Right forelimb (tissue), 1 donor: ENCODE measurements at regions not wholly inside any gene's neighbourhood (a gene's known extent, or its start where the extent isn't known, plus 50 kb on each side); places are given as distances from the start of the nearest gene placed in this dataset.

Experiments
- DNase-seq: peaks from one replicate; pipeline ENCODE4 v3.0.0-alpha.2; 2018

GRCh38 chr14:97410667-97411620 is 613.8 kb downstream of the VRK1 start:
- no peak for DNase-seq

- DNase-seq = no peak
Observed at GRCh38 chr14:97411938-97412612, 614.9 kb downstream of the VRK1 start.

DNA sequence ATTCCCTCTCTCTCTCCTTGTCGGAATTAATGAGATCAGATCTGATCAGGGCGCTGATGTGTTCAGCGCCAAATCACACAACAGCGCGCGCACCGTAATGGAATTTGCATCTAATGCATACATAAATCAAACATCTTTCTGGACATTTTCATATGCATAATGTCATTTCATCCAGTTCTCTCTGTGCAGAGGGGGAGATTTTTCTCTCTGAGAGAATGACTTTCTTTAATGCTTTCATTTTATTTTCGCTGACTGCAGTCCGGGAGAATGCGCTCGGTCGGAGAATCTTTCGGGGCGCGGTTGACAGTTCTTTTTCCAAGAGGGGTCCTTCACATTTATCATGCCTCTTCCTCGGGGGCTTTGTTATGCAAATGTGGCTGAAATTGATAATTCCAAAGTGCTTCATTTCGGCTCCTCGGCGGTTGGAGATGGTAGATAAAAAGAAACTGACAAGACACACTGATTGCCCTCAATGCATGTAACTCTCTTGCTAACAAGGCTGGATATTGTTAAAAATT is 615.9 kb downstream of the VRK1 start:
- DNase-seq = no peak

DNA sequence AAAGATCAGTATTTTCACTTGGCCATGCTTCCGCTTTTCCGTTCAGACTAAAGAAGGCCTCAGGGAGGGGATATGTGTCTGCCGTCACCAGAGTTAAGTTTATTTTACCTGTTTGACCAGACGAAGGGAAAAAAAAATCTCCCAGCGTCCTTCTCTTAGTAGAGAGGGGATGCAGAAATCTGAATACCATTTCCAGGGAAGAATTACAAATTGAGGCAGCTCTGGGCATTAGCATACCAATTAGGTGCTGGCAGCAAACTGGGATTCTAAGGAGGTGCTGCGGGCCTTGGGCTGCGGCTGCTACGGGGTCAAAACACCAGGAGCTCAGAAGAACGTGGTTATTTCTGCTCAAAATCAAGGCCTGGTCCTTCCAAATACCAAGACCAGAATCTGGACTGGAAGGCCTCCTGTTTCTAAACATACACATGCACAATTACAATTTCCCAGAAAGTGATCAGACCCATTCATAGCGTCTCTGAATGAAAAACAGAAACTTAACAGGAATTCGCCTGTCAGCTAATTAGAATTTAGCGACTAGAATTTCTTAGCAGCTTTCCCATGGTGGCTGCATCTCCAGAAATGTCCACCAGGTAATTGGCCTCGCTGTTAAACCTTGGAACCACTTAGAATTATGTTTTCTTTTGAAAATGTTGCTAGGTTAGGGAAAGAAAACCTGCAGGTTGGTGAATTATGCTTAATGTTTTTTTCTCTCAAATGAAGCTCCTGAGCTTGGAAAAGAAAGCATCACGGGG is 617.0 kb downstream of the VRK1 start:
- DNase-seq = no peak

DNA sequence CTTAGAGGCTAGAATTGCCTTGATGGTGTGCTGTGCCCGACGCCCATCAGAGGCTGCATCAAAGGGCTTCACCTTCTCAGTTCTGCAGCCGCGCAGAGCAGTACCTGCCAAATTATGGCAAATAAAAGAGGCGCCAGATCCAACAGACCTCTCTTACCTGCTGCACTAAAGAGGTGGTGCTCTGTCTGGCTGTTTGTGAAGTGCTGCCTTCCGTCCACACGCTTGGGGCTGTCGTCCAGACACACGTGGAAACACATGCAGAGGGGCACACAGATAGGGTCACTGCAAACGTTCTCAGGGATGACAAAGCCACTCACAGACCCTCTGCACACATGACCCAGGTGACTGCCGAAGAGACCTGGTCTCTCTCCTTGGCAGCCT is 617.5 kb downstream of the VRK1 start:
- no peak for DNase-seq

DNA sequence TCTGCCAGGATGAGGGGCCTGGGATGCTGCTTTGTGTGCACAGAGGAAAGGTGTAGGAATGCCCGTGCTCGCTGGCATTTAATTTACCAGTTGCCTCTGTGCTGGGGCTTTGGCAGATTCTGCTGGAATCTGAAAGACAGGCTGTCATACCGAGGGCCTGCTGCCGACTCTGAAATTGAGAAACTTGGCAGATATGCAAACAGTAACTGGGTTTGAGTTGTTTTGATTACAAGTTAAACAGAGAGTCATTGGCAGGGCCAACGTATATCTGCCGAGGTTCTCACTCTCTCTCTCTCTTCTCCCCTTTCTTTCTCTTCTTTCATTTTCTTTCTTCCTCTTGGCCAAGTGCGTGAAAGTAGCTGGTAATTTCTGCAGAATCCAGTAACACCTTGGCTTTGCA is 618.7 kb downstream of the VRK1 start:
- DNase-seq = no peak

GRCh38 chr14:97416550-97416949 is 619.4 kb downstream of the VRK1 start:
- DNase-seq = no peak

DNA sequence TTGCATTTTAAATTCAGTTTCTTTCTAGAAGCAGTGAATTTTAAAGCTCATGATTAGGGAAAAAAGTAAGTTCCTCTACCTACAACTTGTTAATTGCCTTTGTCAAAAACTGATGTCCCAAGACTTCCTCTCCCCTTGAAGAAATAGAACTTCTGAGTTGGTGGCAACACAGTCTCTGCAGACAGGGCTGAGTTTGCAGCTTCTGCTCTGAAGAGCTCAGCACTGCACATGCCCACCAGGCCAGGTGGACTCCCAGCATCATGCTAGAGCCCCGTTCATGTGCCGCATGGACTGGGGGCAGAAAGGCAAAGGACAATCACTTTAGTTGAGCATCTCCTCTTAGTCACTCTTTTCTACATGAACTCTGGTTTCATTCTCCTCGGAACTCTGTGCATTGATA is 620.1 kb downstream of the VRK1 start:
- no peak for DNase-seq

DNA sequence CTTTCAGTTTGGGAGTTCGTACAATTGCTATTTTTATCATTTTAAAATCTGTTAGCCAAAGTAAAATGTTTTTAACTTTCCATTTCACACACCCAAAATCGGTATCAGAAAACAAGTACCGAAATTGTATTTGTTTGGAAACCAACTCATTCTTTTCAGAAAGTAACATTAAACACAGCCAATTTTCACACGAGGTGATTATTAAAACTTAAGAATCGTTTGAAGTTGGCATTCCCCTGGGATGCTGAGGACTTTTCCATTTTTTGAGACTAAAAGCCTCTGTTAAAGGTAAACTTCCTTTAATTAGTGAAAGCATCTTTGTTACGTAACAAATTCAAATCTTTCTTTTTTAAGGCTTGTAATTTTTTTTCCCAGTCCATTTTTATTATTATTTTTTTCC is 623.0 kb downstream of the VRK1 start:
- no peak for DNase-seq

GRCh38 chr14:97426776-97427175 is 629.6 kb downstream of the VRK1 start:
- no peak for DNase-seq

- DNase-seq = no peak
Observed at GRCh38 chr14:97428808-97429440, 631.7 kb downstream of the VRK1 start.

DNA sequence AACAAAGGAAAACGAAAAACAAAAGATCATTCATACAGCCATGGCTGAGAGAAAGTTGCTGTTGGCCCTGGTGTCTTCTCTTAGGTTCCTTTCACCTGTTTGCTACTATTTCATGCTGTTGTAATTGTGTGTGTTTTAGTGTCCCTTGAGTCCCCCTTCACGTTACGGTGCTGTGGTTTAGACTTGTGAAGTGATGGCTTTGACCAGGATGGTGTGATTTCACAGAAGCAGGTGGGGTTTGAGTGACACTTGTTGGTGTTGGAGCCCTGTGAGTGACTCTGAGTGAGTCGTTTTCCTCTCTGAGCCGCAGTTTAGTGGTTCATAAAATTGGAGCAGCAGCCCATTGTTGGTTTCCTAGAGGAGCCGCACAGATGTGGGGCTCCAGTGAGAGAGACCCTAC is 635.4 kb downstream of the VRK1 start:
- no peak for DNase-seq

DNA sequence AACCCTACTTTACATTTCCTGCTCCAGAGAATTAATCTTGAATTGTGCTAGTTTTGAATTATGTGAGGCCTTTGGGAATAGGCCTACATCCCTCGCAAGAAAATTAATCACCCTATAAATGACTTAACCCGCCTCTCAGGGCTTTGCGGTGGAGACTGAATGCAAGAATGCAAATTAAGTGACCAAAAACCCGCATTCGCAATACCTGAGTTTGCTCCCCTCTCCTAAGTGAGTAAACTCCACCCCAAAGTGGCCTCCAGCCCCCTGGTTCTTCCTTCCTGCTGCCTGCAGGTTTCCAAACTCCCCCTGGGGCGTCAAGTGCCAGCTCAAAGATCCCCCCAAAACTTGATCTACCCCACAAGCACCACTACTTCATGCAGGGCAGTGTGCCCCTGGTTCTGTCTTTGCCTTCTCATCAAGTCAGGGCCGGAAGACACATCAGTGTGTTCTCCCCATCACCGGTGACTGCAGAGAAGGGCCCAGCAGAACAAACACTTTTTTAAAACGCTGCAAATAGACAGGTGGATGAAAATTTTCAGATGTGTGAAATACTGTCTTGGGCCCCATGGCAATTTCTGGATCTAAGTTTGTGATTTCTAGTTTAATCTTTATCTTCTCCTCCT is 644.7 kb downstream of the VRK1 start:
- DNase-seq = no peak

DNA sequence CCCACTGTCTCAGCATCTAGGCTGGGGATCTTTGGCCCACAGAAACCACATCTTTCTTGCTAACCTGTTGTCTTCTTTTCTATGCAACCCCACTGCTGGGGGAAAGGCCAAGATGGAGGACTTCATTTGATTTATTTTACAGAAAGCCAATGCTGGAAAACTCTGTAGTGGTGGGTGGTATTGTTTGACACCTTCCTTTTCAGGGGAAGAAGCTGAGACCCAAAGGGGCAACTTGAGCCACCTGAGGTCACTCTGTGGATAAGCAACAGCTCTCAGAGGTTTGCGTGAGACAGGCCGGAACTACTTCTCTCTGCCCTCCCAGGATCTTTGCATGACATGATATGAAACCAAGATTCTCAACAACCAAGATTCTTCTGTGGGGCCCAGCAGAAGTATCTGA is 645.2 kb downstream of the VRK1 start:
- DNase-seq = no peak

DNA sequence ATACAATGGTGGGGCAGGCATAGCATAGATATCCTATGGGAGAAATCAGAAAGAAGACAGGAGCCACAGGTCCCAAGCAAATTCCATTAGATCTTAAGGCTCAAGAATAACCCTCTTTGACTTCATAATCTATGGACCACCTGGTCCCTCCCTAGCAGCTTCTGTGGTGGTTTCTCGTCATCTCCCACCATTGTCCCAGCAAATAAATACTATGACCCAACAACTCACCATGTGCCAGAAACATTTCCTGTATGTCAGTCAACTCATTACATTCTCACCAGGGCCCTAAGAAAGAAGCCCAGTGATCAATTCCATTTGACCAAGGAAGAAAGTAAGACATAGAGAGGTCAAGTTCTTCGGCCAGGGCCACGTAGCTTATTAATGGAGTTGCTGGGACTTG is 646.2 kb downstream of the VRK1 start:
- DNase-seq = no peak

DNA sequence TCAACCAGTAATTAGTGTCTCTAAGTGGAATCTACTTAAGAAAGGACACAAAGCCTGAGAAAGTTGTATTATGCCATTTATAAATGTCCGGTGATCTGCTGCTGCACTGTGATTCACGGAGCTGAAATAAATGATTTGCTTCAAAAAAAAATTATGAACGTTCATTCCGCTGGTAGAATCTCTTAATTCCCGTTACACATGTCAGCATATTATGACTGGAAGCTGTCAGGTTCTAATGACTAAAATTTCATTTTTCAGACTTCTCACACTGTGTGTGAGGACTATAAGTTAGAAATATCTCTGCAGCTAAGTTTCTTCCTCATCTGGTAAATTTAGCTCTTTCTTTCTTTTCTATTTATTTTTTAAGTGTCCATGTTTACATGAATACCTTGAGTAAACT is 647.1 kb downstream of the VRK1 start:
- no peak for DNase-seq

- no peak for DNase-seq
Observed at GRCh38 chr14:97445367-97445766, 648.2 kb downstream of the VRK1 start.

- no peak for DNase-seq
Observed at GRCh38 chr14:97446087-97446486, 648.9 kb downstream of the VRK1 start.

DNA sequence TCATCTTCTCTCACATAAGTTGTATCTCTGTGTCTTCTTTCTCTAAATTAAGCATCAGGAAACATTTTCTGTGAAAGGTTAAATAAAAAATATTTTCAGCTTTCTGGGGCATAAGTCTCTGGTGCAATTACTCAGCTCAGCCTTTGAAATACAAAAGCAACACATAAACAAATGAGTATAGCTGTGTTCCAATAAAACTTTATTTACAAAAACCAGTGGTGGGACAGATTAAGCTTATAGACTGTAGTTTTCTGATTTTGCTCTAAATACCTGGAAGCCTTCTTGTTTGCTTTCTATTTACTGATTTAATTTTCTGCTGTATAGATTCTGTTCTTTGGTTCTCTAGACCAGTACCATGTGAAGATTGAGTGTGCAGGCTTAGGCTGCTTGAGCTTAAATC is 655.1 kb downstream of the VRK1 start:
- no peak for DNase-seq

GRCh38 chr14:97453991-97454390 is 656.8 kb downstream of the VRK1 start:
- no peak for DNase-seq

GRCh38 chr14:97456462-97456861 is 659.3 kb downstream of the VRK1 start:
- no peak for DNase-seq

GRCh38 chr14:97456958-97457357 is 659.8 kb downstream of the VRK1 start:
- no peak for DNase-seq
